ENCODE measurements at regions not wholly inside any gene's neighbourhood (a gene's known extent, or its start where the extent isn't known, plus 50 kb on each side); places are given as distances from the start of the nearest gene placed in this dataset.
"Not testable (repeated sequence)": the region's sequence is repeated elsewhere in the genome, so short reads cannot be mapped to it uniquely, and the experiment has no call there.

GRCh38 chr10:123270221-123270620, 116.0 kb downstream of the BUB3 start:
- DNase-seq (ENCODE audit: low read depth) = peak; percentile 75

DNA sequence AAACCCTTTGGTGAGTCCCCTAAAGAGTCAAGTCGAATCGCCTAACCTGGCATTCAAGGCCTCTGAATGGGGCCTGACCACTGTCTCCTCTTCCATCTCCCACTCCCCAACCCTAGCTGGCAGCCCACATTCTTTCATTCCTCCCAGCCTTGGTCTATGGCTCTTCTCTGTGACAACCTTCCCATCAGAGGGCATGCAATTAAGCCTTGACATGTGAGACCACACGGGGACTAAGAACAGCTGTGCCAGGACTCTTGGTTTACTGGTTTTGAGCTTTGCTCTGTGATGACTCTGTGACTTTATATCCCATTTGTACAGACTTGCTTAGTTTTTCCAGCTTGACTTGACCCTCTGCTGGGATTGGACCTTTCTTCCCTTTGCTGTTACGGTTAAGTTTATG, 116.6 kb downstream of the BUB3 start:
- no peak for DNase-seq (ENCODE audit: low read depth)

- peak; percentile 7 for DNase-seq (ENCODE audit: low read depth)
Observed at GRCh38 chr10:123272171-123272570, 118.0 kb downstream of the BUB3 start.

GRCh38 chr10:123274306-123275135, 120.3 kb downstream of the BUB3 start:
- no peak for DNase-seq (ENCODE audit: low read depth)

- no peak for DNase-seq (ENCODE audit: low read depth)
Observed at GRCh38 chr10:123275136-123275564, 120.9 kb downstream of the BUB3 start.

- DNase-seq (ENCODE audit: low read depth) = no peak
Observed at GRCh38 chr10:123278445-123278844, 124.2 kb downstream of the BUB3 start.

GRCh38 chr10:123283371-123283770, 129.2 kb downstream of the BUB3 start:
- not testable (repeated sequence) for DNase-seq (ENCODE audit: low read depth)

DNA sequence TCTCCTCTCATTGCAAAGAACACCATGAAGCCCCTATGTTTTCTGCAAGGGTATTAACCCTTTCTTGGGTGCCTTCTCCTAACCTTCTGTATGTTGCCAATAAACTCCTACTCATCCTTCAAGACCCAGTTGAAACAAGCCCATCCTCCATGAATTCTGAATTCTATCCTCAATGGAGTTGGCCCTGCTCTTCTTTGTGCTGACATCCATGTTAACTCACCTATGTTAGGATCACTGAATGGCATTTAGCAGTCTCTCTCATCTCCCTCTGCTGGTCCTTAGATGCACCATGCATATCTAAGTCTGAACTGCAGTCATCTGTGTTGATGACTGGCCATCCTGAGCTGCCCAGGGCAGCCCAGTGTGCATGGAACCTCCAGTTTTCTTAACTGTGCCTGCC, 129.8 kb downstream of the BUB3 start:
- DNase-seq (ENCODE audit: low read depth) = no peak

- no peak for DNase-seq (ENCODE audit: low read depth)
Observed at GRCh38 chr10:123287594-123288247, 133.5 kb downstream of the BUB3 start.

DNA sequence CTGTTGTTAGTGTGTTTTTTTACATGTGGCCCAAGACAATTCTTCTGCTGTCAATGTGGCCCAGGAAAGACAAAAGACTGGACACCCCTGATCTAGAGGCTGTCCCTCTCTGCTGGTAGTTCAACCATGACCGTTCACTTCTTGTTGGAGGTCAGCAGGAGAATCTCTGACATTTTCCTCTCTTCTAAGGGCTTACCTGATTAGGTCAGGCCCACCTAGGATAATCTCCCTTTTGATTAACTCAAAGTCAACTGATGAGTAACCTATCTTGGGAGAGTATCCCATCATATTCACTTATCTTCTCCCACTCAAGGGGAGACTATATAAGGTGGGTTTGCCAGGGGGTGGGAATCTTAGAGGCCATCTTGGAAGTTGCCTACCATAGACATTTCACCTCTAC, 135.2 kb downstream of the BUB3 start:
- no peak for DNase-seq (ENCODE audit: low read depth)

- no peak for DNase-seq (ENCODE audit: low read depth)
Observed at GRCh38 chr10:123294109-123294508, 139.9 kb downstream of the BUB3 start.

DNA sequence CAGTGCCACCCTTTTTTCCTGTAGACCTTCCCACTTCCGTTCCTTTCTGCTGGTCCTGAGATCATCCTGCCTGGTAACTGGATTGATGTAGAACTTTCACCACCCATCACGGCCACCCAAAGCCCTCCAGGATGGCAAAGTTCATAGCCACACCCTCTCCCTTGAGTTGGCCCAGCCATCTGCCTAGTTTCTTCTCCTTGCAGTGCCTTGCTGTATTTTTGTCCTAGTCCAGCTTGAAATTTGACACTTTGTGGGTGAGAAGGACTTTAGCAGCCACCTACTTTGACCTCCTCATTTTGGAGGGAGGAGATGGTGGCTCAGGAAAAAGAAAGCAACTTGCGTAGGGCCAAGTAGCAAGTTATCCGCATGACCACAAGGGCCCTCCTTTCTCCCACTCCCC, 140.7 kb downstream of the BUB3 start:
- no peak for DNase-seq (ENCODE audit: low read depth)

DNA sequence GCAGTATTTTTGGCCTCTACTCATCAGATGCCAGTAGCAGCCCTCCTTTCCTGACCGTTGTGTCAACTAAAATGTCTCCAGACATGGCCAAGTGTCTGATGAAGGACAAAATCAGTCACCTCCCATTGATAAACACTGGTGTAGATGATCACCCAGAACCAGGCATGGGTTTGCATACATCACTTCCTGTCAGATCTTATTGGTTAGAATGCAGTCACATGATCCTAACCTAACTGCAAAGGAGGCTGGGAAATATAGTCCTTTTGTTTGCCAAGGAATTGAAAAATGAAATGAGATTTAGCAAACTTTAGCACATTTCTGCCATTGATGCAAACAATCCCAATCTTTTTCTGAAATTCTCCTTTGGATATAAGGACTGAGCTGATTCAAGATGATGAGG, 141.4 kb downstream of the BUB3 start:
- no peak for DNase-seq (ENCODE audit: low read depth)

DNA sequence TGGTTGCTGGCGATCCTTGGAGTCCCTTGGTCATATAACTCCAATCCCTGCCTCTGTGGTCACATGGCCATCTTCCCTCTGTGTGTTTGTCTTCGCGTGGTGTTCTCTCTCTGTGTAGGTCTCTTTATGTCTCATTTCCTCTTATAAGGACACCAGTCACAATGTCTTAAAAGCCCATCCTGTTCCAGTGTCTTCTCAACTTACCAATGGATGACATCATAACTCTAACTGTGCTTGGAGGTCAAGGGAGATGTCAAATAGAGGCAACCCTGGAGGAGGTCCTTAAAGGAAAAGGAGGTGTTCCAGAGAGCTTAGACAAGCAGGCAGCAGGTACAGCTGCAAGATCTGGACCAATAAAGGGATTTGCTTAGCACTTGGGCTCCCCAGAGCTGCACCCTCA, 143.0 kb downstream of the BUB3 start:
- no peak for DNase-seq (ENCODE audit: low read depth)

GRCh38 chr10:123298583-123298982, 144.4 kb downstream of the BUB3 start:
- DNase-seq (ENCODE audit: low read depth) = no peak

- DNase-seq (ENCODE audit: low read depth) = no peak
Observed at GRCh38 chr10:123299598-123299997, 145.4 kb downstream of the BUB3 start.

- peak; percentile 16 for DNase-seq (ENCODE audit: low read depth)
Observed at GRCh38 chr10:123301077-123301857, 147.1 kb downstream of the BUB3 start.

- DNase-seq (ENCODE audit: low read depth) = no peak
Observed at GRCh38 chr10:123303581-123304337, 149.6 kb downstream of the BUB3 start.

DNA sequence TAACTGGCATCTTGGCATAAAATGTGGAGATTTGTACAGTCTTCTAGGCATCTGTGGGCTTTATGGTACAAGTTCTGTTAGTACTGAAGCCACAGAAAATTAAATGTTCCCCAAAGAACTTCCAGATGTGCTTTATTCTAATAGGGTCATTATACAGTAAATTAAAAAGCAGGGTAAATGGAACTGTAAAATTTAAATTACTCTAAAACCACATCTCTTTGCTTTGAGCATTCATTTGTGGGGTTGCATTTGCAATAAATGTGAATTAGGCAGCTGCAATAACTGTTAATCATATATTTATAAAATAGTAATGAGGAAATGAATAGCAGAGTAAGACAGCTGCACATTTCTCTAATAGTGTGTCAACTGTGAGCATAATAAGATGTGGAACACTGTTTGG, 151.5 kb downstream of the BUB3 start:
- no peak for DNase-seq (ENCODE audit: low read depth)

DNA sequence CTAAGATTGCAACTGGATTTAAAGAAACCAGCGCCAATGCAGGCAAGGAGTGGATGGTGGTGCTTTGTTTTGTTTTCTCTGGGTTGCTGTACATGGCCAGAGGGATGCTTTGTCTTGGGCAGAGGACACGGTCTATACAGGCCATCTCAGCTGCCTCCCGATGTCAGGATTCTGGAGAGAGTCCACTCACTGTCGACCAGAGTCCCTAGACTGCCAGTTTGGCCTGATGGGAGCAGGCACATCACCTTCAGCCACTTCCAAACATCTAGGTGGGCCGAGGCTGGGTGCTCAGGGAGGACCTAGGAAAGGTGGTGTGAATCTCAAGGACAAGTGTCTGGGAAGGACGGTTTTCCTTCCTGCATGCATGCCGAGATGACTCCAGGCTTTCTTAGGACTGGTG, 152.1 kb downstream of the BUB3 start:
- no peak for DNase-seq (ENCODE audit: low read depth)

GRCh38 chr10:123309731-123310130, 155.5 kb downstream of the BUB3 start:
- DNase-seq (ENCODE audit: low read depth) = no peak

- no peak for DNase-seq (ENCODE audit: low read depth)
Observed at GRCh38 chr10:123316776-123317175, 162.6 kb downstream of the BUB3 start.
